ENCODE measurements at regions not wholly inside any gene's neighbourhood (a gene's known extent, or its start where the extent isn't known, plus 50 kb on each side); places are given as distances from the start of the nearest gene placed in this dataset.
"Not testable (repeated sequence)": the region's sequence is repeated elsewhere in the genome, so short reads cannot be mapped to it uniquely, and the experiment has no call there.

- DNase-seq: not testable (repeated sequence)
Observed at GRCh38 chr14:105896961-105897724, 370.8 kb downstream of the TMEM121 start.

DNA sequence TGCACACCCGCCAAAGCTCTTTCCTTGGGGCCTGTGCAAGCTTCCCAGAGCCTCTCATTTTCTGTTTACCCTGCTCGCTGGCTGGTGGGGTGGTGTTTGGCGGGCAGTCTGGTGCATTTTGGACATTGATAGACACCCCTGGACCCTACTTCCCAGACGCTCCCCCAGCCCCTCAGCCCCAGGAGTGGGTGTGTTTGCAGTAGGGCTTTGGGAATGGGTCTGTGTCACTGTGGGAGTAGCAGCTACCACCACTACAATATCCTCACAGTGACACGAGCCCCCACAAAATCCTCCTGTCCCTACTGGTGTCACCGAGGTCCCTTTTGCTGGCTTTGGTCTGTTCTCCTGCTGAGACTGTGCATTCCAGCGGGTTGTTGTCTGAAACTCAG is 371.3 kb downstream of the TMEM121 start:
- DNase-seq: no peak

GRCh38 chr14:105898482-105899010 is 372.2 kb downstream of the TMEM121 start:
- DNase-seq: no peak

GRCh38 chr14:105899071-105899641 is 372.8 kb downstream of the TMEM121 start:
- no peak for DNase-seq

DNA sequence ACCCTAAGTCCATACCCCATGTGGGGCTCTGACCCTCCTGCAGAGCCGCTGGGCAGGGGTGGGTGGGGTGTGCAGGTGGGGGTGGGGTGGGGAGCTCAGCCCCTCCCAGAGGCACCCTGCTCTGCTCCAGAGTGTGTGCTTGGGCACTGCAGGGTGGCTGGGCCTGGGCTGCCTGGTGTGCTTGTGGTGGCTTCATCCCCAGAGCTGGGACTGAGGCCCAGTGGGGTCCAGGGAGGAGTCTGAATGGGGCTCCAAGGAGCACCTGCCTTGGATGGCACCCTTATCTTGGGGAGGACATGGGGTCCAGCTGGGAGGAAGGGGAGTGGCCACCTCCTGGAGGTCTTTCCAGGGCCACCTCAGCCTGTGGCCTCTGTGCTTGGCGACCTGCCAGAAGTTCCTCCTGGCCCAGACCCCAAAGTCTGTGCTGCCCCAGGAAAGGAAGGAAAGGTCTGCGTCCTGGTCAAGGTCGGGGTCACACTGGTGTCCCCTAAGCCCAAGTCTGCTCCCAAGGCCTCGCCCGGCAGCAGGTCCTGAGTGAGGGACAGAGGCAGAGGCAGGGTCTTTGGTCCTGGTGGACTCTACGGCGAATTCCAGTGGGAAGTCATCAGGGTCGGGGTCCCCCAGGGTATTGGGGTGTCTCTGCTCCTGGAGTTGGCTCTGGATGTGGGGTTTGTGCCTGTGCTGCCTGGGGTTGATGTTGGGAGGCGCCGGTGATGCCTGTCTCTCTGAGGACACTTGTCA is 373.4 kb downstream of the TMEM121 start:
- DNase-seq: no peak

DNA sequence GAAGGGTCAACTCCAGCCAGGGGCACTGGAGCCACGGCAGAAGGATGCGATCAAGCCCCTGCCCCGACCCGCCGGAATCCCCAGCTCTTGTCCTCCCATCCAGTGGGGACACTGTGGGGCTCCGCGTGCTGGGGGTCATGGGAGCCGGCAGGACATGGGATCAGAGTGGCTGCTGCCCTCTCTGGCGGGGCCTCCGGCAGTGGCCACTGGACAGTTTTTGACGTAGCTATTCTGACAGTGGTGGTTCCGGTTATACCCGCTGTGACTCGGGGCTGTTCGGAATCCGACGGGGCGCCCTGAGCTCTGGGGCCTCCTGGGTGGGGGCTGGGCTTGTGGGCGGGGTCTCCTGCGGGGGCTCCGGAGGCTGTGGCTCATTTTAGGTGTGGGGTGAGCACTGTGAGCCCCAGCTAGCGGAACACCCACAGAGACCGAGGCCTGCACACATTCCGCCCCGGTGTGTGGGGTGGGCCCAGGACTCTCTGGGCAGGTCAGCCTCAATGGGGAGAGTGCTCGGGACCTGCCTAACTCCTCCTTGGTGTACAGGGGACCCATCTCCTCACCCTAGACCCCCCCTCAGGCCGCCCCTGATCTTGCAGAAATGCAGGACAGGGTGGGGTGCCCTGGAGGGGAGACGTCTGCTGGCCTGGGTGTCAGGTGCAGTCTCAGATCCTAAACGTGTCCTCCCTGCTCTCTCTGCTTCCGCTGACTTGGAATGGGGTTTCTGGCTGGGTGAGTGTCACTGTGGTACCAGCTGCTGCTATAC is 374.2 kb downstream of the TMEM121 start:
- no peak for DNase-seq

- DNase-seq: no peak
Observed at GRCh38 chr14:105901226-105901625, 374.8 kb downstream of the TMEM121 start.

GRCh38 chr14:105902131-105902898 is 375.9 kb downstream of the TMEM121 start:
- DNase-seq: no peak

GRCh38 chr14:105902899-105903165 is 376.4 kb downstream of the TMEM121 start:
- not testable (repeated sequence) for DNase-seq

- DNase-seq: no peak
Observed at GRCh38 chr14:105903971-105904370, 377.6 kb downstream of the TMEM121 start.

DNA sequence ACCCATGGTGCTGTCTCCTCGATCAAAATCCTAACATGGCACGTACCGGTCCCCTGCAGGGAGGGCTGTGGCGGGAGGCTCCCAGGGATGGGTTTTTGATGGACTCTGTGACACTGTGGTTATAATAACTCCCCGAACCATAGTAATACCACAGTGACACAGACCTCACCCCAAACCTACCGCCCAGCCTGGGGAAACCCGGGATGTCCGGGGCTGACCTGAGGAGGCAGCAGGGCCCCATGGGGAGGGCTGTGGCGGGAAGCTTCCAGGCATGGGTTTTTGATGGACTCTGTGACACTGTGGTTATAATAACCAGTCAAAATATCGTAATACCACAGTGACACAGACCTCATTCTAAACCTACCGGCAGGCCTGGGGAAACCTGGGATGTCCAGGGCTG is 378.0 kb downstream of the TMEM121 start:
- no peak for DNase-seq

DNA sequence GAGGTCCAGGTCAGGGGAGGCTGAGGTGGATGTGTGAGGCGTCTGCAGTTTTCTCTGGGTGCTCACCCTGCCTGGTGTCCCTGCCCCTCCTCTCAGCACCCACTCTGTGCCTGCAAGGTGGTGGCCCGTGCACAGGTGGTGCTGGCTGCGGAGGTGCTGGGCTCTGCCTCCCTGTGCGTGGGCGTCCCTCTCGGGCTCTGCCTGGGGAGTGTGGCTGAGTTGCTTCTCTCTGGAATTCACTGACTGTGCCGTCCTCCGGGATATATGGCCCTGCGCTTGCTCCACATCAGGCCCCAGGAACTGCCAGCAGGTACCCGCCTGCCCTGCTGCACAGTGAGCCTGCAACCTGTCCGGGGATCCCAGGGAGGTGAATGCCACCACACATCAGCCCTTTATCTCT is 379.1 kb downstream of the TMEM121 start:
- DNase-seq: no peak

DNA sequence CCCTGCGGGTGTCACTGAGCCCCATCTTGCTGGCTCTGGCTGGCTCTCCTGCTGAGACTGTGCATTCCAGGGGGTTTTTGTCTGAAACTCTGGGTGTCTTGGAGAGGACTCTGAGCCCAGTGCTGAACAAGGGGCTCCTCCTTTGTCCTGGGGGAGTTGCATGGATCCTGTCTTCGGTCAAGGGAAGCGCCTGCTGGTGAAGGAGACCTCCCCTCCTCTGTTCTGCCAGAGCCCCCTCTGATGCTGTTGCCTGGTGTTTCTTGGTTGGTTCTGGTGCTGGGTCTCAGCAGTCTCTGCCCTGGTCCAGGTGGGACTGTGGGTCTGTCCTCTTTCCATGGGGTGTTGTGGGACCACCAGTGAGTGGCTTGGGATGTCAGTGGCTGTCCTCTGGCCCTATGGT is 380.9 kb downstream of the TMEM121 start:
- DNase-seq: no peak

DNA sequence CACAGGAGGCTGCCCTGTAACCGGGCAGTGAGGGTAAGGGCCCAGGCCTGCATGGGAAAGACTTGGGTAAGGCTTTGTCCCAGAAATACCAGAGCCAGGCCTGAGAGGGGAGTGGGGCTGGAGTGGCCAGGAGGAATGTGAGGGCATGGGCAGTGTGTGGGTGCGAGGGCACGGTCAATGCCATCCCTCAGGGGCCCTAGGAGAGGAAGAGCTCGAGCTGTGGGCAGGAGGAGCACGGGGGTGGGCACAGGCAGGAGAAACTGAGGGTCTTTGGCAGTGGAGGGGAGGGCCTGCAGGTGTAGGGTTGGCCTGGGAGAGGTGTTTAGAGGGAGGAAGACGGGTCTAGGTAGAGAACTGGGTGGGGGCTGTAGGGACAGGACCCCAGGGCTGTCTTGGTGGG is 381.6 kb downstream of the TMEM121 start:
- DNase-seq: no peak

DNA sequence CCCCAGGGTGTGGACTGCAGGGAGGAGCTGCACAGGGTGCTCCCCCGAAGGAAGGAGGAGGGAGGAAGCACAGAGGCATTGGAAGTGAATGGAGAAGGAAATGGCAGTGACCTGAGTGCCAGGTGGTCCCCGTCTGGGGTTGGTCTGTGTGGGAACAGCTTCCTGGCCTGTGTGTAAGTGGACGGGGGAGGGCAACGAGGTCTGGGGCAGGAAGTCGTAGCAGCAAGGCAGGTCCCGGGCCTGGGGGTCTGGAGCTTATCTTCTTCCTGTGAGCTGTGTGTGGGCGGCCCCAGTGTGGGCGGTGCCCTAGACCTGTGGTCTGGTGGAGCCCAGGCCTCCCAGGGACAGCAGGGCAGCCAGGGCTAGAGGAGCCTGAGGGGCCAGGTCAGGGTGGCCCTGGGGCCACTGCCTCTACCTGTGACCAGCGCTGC is 382.1 kb downstream of the TMEM121 start:
- no peak for DNase-seq

GRCh38 chr14:105909046-105909827 is 382.9 kb downstream of the TMEM121 start:
- DNase-seq: no peak

- DNase-seq: not testable (repeated sequence)
Observed at GRCh38 chr14:105909828-105910120, 383.4 kb downstream of the TMEM121 start.

DNA sequence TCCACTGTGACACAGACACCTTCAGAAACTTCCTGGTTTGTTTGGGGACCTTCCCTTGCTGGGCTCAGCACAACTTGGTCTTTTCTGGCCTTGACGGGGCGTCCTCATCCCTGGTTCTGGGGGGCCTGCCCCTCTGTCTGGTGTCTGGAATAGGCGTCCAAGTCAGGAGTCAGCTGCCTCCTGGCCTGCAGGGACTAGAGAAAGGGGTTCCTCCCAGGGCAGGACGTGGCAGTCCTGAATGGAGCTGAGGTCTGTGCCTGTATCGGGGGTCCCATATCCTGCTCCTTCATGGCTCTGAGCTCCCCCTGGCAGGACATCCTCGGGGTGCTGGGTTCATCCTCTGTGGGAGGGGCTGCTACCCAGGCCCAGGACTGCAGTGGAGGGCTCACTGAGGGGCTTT is 384.0 kb downstream of the TMEM121 start:
- DNase-seq: no peak

GRCh38 chr14:105911006-105911847 is 384.8 kb downstream of the TMEM121 start:
- DNase-seq: no peak

- DNase-seq: not testable (repeated sequence)
Observed at GRCh38 chr14:105911848-105912292, 385.5 kb downstream of the TMEM121 start.

Measured in NCI-H1436 treated with DMSO at 0.1 percent for 48 hours (cell line).